ENCODE measurements at regions not wholly inside any gene's neighbourhood (a gene's known extent, or its start where the extent isn't known, plus 50 kb on each side); places are given as distances from the start of the nearest gene placed in this dataset.

- Histone ChIP-seq H3K9me1 (replicated peaks; ENCODE audit: control insufficient read depth, extremely low read depth, insufficient read depth, low read length) (no peaks in the 10 kb centered on the region), H3K4me3 (replicated peaks in 1 of 3; ENCODE audit: insufficient read depth in 1 of 3, low read depth in 1 of 3, low read length in 3 of 3) (no peak overlapping the region), H3K36me3 (ENCODE audit: control insufficient read depth in 2 of 2, extremely low read depth in 1 of 2, insufficient read depth in 2 of 2, low read length in 2 of 2) (no peaks in the 10 kb centered on the region), H3K79me2 (ENCODE audit: control insufficient read depth, insufficient read depth, low read length) (no peaks in the 10 kb centered on the region), H3K9ac (replicated peaks; ENCODE audit: extremely low read depth, insufficient read depth, low read length) (no peak overlapping the region), H3K27ac (ENCODE audit: insufficient read depth, low read depth, low read length) (no peak overlapping the region), H3K27me3 (ENCODE audit: control insufficient read depth in 2 of 2, insufficient read depth in 2 of 2, low read length in 2 of 2) (no peaks in the 10 kb centered on the region), H3K4me2 (ENCODE audit: insufficient read depth, low read length) (no peak overlapping the region), H3K4me1 (ENCODE audit: control insufficient read depth, extremely low read depth, insufficient read depth, low read length) (peaks cover 21% of the 10 kb centered on the region), H2AFZ (ENCODE audit: low read depth, low read length) (peak overlapping the region; percentile 58), H4K20me1 (replicated peaks; ENCODE audit: control insufficient read depth, extremely low read depth, insufficient read depth, low read length) (no peaks in the 10 kb centered on the region), H3K9me3 (replicated peaks; ENCODE audit: control insufficient read depth, insufficient read depth, low read length) (no peaks in the 10 kb centered on the region)
- ChIA-PET CTCF (no interaction called here), POLR2A (no interaction called here)
- BruUV-seq (replicated peaks): no TSS peak
- dilution Hi-C loops (cut with MboI; ENCODE audit: extremely low pct_ligation_motif_present, low sequenced_read_pairs) (no loop called here), intact Hi-C loops (cut with micrococcal nuclease) (no loop called here)
- no peak for TF ChIP-seq EZH2 (IDR thresholded peaks at IDR 0.05; ENCODE audit: borderline replicate concordance, low read depth, low read length, severe bottlenecking)
- no peak for TF ChIP-seq JUN (IDR thresholded peaks at IDR 0.05; ENCODE audit: borderline replicate concordance, insufficient read depth, insufficient read length, low read depth)
- TF ChIP-seq POLR2A (IDR thresholded peaks at IDR 0.05; ENCODE audit: low read depth, low read length): no peak
- no peak for TF ChIP-seq FOS (IDR thresholded peaks at IDR 0.05; ENCODE audit: borderline replicate concordance, insufficient read depth, low read length)
- no peak for TF ChIP-seq MYC (IDR thresholded peaks at IDR 0.05; ENCODE audit: low read depth, low read length)
- TF ChIP-seq CTCF (IDR thresholded peaks at IDR 0.05; ENCODE audit: extremely low read depth in 1 of 2, insufficient read depth in 1 of 2, low read depth in 1 of 2, low read length in 2 of 2): no peak
- TF ChIP-seq, protein P1, sequence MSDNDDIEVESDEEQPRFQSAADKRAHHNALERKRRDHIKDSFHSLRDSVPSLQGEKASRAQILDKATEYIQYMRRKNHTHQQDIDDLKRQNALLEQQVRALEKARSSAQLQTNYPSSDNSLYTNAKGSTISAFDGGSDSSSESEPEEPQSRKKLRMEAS (IDR thresholded peaks at IDR 0.05; ENCODE audit: insufficient read depth, insufficient read length): no peak
- TF ChIP-seq POLR2AphosphoS5 (IDR thresholded peaks at IDR 0.05; ENCODE audit: insufficient read depth, low read depth, low read length): no peak
- TF ChIP-seq GATA2 (IDR thresholded peaks at IDR 0.05; ENCODE audit: insufficient read depth, insufficient read length, low read depth, low read length): no peak
- DNase-seq (ENCODE audit: low read depth, low spot score) (no peak), FAIRE-seq (no peak)
These were observed 394.7 kb downstream of the PDGFC start for GRCh38 chr4:156576946-156577345.

Measured in endothelial cell of umbilical vein (primary cell).